ENCODE measurements at regions not wholly inside any gene's neighbourhood (a gene's known extent, or its start where the extent isn't known, plus 50 kb on each side); places are given as distances from the start of the nearest gene placed in this dataset.

DNA sequence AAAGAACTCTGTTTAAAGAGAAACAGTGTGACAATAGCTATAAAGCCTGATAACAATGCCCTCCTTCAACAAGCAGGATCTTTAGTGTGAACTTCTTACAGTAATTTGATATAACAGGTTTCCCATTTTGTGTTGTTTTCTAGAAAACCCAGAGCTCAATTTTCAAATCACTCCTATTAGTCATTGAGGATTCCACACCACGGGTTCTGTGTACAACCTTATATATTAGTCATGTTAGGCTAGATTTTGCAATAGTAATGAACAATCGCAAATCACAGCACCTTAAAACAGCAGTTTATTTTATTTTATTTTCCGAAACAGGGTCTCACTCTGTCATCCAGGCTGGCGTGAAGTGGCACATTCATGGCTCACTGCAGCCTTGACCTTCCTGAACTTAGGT, 1020.9 kb upstream of the INTU start:
- ATAC-seq (no peak), FAIRE-seq (no peak), DNase-seq (ENCODE audit: low spot score) (no peak)
- in situ Hi-C loops (cut with HindIII; ENCODE audit: extremely low pct_ligation_motif_present, low pct_unique_long_range_greater_than_20kb) (loop anchor here (25.0 kb wide), 1 partner anchor 1300 kb away; the partner anchor contains the start of gene FAT4), intact Hi-C loops (cut with micrococcal nuclease; ENCODE audit: unreplicated experiment) (no loop called here)
- H3K27me3 ChIP-seq (ENCODE audit: control insufficient read depth in 1 of 2, insufficient read depth in 2 of 2, low read length in 2 of 2), result no peaks in the 10 kb centered on the region
- H3K9me3 ChIP-seq (ENCODE audit: low read length), result no peaks in the 10 kb centered on the region
- no peaks in the 10 kb centered on the region for H3K79me2 ChIP-seq (ENCODE audit: insufficient read depth, low read length)
- no peak overlapping the region for H3K4me3 ChIP-seq (replicated peaks in 1 of 3; ENCODE audit: insufficient read depth in 1 of 3, low read depth in 2 of 3, low read length in 3 of 3)
- WGBS (ENCODE audit: low lambda C conversion rate), result under 1% methylated on average over 4 of the region's 4 CpGs
- no peaks in the 10 kb centered on the region for H3K36me3 ChIP-seq (replicated peaks in 1 of 2; ENCODE audit: control insufficient read depth in 1 of 2, insufficient read depth in 2 of 2, low read length in 2 of 2)
- H4K20me1 ChIP-seq (ENCODE audit: insufficient read depth, low read length), result no peaks in the 10 kb centered on the region
- no peaks in the 10 kb centered on the region for H3K4me1 ChIP-seq (ENCODE audit: insufficient read depth, low read length)
- H3K9ac ChIP-seq (ENCODE audit: insufficient read depth, low read depth, low read length), result no peak overlapping the region
- BruUV-seq (replicated peaks), result no TSS peak
- no peak overlapping the region for H3K4me2 ChIP-seq (ENCODE audit: low read depth, low read length)
- TF ChIP-seq KDM5B (CRISPR knock-in tag; IDR thresholded peaks at IDR 0.05; ENCODE audit: borderline replicate concordance) (no peak), SKIL (CRISPR knock-in tag; IDR thresholded peaks at IDR 0.05; ENCODE audit: borderline replicate concordance) (no peak), NFE2 (CRISPR knock-in tag; IDR thresholded peaks at IDR 0.05) (no peak), FOXA1 (IDR thresholded peaks at IDR 0.05) (no peak), FOXA1 (CRISPR knock-in tag; IDR thresholded peaks at IDR 0.05) (no peak), RORA (CRISPR knock-in tag; IDR thresholded peaks at IDR 0.05) (no peak), CBX1 (IDR thresholded peaks at IDR 0.05; ENCODE audit: low read depth) (no peak), MATR3 (CRISPR knock-in tag; IDR thresholded peaks at IDR 0.05) (no peak), ZFP82 (CRISPR knock-in tag; IDR thresholded peaks at IDR 0.05; ENCODE audit: borderline replicate concordance) (no peak)
- TF ChIP-seq, protein P1, sequence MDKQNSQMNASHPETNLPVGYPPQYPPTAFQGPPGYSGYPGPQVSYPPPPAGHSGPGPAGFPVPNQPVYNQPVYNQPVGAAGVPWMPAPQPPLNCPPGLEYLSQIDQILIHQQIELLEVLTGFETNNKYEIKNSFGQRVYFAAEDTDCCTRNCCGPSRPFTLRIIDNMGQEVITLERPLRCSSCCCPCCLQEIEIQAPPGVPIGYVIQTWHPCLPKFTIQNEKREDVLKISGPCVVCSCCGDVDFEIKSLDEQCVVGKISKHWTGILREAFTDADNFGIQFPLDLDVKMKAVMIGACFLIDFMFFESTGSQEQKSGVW (CRISPR knock-in tag; IDR thresholded peaks at IDR 0.05; ENCODE audit: borderline replicate concordance), result no peak
- no peak overlapping the region for H2AFZ ChIP-seq (ENCODE audit: low read length)
- POLR2A ChIA-PET, result no interaction called here
- CTCF ChIA-PET (ENCODE audit: low intra/inter-chr PET ratio, low total read pairs), result no interaction called here
- H3K27ac ChIP-seq (ENCODE audit: extremely low read length, insufficient read depth, low read length), result no peak overlapping the region
